Activated CD8-positive, alpha-beta memory T cell treated with anti-CD3 and anti-CD28 coated beads, Interleukin-2, amount 50 U/mL, for 48 hours (primary cell): ENCODE measurements at regions not wholly inside any gene's neighbourhood (a gene's known extent, or its start where the extent isn't known, plus 50 kb on each side); places are given as distances from the start of the nearest gene placed in this dataset.

Experiments
- DNase-seq: peaks from one replicate; pipeline ENCODE4 v3.0.0-alpha.2; 2020

DNA sequence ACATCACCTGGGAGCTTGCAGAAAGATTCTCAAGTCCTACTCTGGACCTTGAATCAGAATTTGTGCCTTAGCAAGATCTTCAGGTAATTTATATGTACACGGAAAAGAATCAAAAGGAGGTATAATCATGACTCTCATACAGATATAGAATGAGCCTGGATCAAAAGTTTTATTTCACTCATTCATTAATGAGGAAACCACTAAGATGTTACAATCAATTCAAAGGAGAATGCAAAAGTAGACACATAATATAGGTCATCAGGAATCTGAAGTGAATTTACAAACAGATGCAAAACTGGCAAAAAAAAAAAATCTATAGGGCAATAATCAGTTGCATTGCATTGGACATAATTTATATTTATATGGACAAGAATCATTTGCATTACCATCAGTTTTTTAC, 195.4 kb upstream of the TLE3 start:
- DNase-seq: no peak

GRCh38 chr15:70292076-70292760, 194.5 kb upstream of the TLE3 start:
- no peak for DNase-seq

DNA sequence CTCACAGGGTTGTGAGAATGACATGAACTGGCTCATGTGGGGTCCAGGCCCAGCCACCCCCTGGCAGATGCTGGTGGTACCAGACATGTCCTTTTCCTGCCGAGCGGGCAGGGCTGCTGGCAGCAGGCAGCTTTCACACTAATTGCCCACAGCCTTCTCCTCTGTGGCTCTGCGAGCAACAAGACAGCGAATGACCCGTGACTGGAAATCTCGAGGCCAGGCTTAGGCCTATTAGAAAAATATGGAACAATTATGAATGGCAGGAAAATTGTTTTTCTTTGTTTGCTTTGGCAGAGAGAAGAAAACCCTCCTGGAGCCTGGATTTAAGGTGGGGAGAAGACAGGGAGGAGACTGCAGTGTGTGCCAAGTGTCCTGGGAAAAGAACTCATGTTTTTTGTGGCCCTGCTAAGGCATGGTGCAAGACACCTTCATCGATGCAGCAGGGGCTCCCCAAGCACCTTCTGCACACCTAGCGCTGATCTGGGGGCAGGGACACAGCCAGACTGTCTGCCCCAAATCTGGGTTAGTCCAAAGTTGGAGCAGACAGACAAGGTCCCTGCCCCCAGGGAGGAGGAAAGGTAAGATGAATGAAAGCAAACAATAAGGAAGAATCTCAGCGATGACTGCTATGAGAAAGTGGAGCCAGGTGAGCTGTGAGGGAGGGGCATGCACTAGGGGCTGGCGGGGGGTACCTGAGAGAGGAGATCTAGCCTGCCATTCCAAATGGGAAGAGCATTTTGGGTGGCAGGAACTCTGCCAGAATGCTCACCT, 193.8 kb upstream of the TLE3 start:
- no peak for DNase-seq

- no peak for DNase-seq
Observed at GRCh38 chr15:70290708-70291107, 193.0 kb upstream of the TLE3 start.

GRCh38 chr15:70289191-70289955, 191.7 kb upstream of the TLE3 start:
- no peak for DNase-seq

DNA sequence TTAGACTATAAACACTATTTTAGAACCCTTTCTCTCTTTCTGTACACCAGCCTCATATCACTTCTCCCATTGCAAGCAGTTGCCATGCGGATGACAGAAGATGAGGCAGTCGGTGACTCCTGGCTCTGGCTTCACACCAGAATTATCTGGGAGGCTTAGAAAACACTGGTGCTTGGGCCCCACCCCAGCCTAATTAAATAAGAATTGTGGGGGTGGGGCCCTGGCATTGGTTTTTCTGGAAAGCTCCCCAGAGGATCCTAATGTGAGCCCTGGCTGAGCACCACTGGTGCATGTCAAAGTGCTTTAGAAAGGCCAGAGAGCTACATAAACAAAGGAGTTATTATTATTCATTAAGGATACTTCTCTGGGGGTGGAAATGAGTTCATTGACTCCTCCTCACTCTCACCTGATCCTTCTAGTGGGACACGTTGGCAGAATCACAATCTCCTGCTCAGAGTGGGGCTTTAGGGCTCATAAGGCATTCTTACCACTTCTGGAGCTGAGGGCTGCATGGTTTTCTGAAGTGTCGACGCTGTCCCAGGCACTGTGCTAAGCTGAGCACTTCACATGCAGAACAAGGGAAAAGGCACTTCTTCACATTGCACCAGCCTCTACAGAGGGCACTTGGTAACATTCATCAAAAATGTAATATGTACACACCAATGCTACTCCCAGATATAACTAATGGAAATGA, 188.5 kb upstream of the TLE3 start:
- DNase-seq: no peak

GRCh38 chr15:70284438-70285214, 186.9 kb upstream of the TLE3 start:
- peak; percentile 36 for DNase-seq

GRCh38 chr15:70283511-70283910, 185.8 kb upstream of the TLE3 start:
- no peak for DNase-seq

GRCh38 chr15:70281811-70282307, 184.1 kb upstream of the TLE3 start:
- DNase-seq: no peak

DNA sequence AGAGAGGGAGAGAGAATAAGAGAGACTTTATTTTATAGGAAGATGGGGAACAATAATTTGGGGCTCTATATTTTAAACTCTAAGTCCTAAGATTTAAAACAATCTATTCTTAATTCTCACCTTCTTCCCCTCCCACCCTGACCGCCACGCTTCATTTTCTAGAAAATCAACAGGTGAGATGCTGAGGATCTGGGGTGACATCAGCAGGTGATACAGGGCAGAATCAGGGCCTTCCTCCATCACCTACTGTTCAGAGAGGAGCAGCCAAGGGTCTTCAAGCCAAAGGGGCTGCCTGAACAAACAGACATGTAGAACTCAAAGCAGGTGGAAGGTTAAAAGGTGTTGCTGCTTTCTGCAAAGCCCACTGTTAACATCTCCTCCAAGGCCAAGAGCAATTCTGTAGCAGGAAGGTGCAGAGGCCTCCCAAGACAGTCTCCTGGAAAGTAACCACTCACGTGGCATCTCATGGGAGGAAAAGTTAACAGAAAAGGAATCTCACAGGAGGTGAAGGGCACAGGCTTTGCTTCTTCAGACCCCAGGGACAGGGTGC, 183.6 kb upstream of the TLE3 start:
- no peak for DNase-seq

DNA sequence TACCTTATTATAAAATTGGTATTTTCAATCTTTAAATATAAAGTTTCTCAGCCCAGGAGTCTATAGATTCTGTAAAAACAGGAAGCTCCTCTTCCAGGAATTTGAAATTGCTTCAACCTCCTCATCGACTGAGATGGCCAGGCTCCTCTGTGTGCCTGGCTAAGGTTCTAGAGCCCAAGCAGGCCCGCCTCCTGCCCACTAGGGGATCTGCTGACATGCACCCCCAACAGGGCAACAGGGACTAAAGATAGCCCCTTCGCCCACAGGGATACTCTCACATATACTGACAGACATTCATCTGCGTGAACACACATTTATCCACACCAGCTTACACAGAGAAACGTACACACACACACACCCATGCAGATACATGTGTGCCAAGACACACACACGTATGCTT, 183.1 kb upstream of the TLE3 start:
- DNase-seq: no peak

- DNase-seq: no peak
Observed at GRCh38 chr15:70279096-70279495, 181.4 kb upstream of the TLE3 start.

GRCh38 chr15:70278644-70279043, 180.9 kb upstream of the TLE3 start:
- DNase-seq: no peak

DNA sequence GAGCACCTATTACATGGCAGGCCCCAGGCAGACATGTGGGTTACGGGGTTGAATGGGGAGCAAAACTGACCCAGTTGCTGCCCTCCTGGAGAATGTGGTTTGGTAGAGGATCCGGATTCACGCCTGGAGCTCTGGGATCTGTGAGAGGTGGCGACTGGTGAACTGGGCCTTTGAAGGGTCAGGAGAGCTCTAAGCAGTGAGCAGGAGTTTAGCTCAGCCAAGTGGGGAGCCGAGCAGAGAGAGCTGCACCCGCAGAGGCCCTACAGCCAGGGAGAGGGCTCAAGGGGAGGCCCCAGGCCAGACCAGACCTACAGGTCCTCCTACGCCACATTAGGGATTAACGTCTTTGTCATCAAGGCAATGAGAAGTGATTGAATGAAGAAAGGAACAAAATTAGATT, 179.8 kb upstream of the TLE3 start:
- no peak for DNase-seq

GRCh38 chr15:70276401-70276800, 178.7 kb upstream of the TLE3 start:
- no peak for DNase-seq

- DNase-seq: no peak
Observed at GRCh38 chr15:70275461-70276138, 177.9 kb upstream of the TLE3 start.

DNA sequence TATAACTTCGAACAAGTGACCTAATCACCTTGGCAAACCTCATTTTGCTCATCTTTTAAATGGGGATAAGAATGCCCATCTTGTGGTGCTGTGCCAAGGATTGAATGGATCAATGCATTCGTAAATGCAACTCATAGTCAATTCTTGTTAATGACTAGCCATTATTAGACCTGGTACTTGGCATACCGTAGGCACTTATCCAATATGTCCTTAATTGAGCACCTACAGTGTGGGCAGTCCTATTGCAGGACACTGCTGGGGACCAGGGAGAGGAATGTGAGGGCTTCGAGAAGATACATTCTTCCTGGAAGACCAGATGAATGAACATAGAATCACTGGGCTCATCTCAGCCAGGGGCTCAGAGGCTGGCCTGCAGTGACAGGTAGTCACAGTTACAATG, 177.2 kb upstream of the TLE3 start:
- DNase-seq: no peak

DNA sequence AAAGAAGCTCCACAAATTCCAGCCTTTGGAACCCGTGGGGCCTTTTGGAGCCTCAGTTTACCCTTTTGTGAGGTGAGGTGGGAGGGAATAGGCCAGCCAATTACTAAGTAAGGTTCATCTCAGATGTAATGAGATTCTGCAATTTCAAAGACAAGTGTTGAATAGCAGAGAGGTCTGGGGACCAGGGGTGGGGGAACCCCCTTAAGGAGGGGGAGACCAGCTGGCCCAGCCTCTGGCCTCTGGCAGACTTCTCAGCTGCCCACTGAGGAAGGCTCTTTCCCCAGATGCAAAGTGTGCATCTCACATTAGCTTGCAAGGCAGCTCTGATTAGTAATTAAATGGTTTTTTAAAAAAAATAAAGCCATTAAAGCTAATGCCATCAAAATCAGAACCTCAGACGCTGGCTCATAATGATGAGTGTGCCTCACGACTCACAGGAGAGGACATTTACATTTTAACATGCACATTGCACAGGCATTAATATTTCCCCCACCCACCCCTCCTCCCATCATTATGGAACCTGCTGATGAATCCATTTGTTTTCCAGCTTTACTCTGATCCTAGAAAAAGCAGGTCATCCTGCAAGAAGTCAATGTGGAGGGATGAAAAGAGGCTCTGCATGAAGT, 176.7 kb upstream of the TLE3 start:
- DNase-seq: no peak

DNA sequence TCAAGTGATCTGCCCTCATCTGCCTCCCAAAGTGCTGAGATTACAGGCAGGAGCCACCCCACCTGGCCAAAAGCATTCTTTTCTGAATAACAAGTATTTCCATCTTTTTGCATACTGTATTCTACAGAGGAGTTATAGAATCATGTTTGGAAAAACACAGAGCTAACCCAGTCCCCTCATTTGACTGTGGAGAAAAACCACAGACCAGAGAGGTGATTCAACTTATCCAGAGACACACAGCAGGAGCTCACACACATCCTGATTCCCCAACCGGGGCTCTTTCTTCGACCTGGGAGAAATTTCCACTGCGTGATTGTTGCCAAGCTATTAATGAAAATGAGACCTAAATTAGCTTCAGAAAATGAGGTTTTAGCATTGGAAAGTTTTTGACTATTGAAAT, 176.1 kb upstream of the TLE3 start:
- DNase-seq: no peak

GRCh38 chr15:70272565-70273355, 175.0 kb upstream of the TLE3 start:
- DNase-seq: no peak
